ENCODE measurements at regions not wholly inside any gene's neighbourhood (a gene's known extent, or its start where the extent isn't known, plus 50 kb on each side); places are given as distances from the start of the nearest gene placed in this dataset.

GRCh38 chr12:29960122-29960521, 176.4 kb upstream of the TMTC1 start:
- no peak overlapping the region for H3K4me3 ChIP-seq
- no peaks in the 10 kb centered on the region for H3K36me3 ChIP-seq
- no peaks in the 10 kb centered on the region for H3K9me3 ChIP-seq
- TF ChIP-seq POLR2A (IDR thresholded peaks at IDR 0.05) (no peak), EP300 (IDR thresholded peaks at IDR 0.05) (no peak)
- TF ChIP-seq, protein P1, sequence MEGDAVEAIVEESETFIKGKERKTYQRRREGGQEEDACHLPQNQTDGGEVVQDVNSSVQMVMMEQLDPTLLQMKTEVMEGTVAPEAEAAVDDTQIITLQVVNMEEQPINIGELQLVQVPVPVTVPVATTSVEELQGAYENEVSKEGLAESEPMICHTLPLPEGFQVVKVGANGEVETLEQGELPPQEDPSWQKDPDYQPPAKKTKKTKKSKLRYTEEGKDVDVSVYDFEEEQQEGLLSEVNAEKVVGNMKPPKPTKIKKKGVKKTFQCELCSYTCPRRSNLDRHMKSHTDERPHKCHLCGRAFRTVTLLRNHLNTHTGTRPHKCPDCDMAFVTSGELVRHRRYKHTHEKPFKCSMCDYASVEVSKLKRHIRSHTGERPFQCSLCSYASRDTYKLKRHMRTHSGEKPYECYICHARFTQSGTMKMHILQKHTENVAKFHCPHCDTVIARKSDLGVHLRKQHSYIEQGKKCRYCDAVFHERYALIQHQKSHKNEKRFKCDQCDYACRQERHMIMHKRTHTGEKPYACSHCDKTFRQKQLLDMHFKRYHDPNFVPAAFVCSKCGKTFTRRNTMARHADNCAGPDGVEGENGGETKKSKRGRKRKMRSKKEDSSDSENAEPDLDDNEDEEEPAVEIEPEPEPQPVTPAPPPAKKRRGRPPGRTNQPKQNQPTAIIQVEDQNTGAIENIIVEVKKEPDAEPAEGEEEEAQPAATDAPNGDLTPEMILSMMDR (IDR thresholded peaks at IDR 0.05) = no peak
- WGBS, 3 donors = 40 to 47% (median 41%) methylated on average over 2 of the region's 2 CpGs
- H3K4me1 ChIP-seq (ENCODE audit: insufficient read depth) = no peaks in the 10 kb centered on the region
- no peak overlapping the region for H3K27ac ChIP-seq
- no peak for DNase-seq
- intact Hi-C loops (cut with DNase I) = no loop called here
- no peaks in the 10 kb centered on the region for H3K27me3 ChIP-seq

GRCh38 chr12:29957835-29958234, 174.1 kb upstream of the TMTC1 start:
- Histone ChIP-seq H3K4me1 (ENCODE audit: insufficient read depth) (no peaks in the 10 kb centered on the region), H3K27me3 (no peaks in the 10 kb centered on the region), H3K9me3 (no peaks in the 10 kb centered on the region), H3K4me3 (no peak overlapping the region), H3K36me3 (no peaks in the 10 kb centered on the region), H3K27ac (no peak overlapping the region)
- intact Hi-C loops (cut with DNase I) = no loop called here
- DNase-seq = no peak
- 77 to 84% (median 83%) methylated on average over 2 of the region's 2 CpGs for WGBS, 3 donors
- TF ChIP-seq EP300 (IDR thresholded peaks at IDR 0.05) = no peak
- TF ChIP-seq POLR2A (IDR thresholded peaks at IDR 0.05) = no peak
- TF ChIP-seq, protein P1 (IDR thresholded peaks at IDR 0.05) = no peak

DNA sequence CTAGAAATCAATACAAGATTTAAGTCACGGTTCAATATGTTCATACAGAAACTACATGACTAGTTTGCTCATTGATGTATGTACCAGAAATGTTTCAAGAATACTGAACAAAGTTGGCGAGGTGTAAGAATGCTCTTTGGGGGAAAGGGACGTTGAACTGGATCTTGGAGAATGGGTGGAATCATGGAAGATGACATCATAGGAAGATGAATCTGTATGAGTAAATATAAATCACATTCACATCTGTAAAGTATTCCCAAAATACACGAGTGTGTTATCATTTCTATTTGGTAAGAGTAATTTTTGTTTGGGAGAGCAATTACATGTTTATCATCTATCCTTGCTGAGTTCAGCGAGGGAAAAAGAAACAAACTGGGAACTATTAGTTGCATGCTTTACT, 162.2 kb upstream of the TMTC1 start:
- Histone ChIP-seq H3K4me1 (ENCODE audit: insufficient read depth) (no peaks in the 10 kb centered on the region), H3K4me3 (no peak overlapping the region), H3K27ac (no peak overlapping the region), H3K9me3 (no peaks in the 10 kb centered on the region), H3K36me3 (no peaks in the 10 kb centered on the region), H3K27me3 (no peaks in the 10 kb centered on the region)
- intact Hi-C loops (cut with DNase I) = no loop called here
- DNase-seq = no peak
- TF ChIP-seq POLR2A (IDR thresholded peaks at IDR 0.05) (no peak), EP300 (IDR thresholded peaks at IDR 0.05) (no peak)
- TF ChIP-seq, protein P1 (IDR thresholded peaks at IDR 0.05) = no peak
- 34 to 50% (median 39%) methylated on average over 5 of the region's 5 CpGs for WGBS, 3 donors

DNA sequence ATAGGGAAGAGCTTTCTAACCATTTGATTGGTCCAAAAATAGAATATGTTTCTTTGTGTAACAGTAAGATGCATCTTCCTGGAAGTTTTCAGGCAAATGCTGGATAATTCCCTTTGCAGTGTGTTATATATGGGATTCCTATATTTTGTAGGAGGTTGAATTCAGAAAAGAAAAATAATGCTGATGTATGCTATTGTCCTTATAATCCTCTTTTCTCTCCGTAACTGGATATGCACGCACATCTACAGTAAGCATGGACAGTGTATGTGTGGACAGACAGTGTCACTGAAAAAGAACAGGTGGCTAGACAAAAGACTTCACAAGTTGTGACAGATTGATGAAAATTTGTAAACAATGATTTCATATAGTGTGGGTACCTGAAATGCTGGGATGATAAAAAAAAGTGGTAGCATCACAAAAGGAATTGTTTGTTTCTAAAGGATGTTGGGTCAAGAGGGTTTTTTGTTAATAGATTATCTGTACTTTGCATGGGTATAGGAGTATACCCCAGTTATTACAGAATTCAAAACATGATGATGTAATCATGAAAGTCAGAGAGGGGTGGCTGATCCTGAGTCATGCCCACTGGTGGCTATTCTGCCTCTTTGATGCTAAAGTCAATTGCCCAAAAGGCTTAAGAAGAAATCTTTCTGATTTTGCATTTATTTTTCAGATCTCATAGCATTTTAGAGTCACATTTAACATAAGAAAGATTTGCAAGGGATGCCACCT, 160.7 kb upstream of the TMTC1 start:
- intact Hi-C loops (cut with DNase I) = no loop called here
- WGBS, 3 donors = 90 to 97% (median 96%) methylated on average over 2 of the region's 2 CpGs
- no peaks in the 10 kb centered on the region for H3K27me3 ChIP-seq
- H3K4me1 ChIP-seq (ENCODE audit: insufficient read depth) = no peaks in the 10 kb centered on the region
- H3K9me3 ChIP-seq = no peaks in the 10 kb centered on the region
- no peak for DNase-seq
- TF ChIP-seq EP300 (IDR thresholded peaks at IDR 0.05) (no peak), POLR2A (IDR thresholded peaks at IDR 0.05) (no peak)
- TF ChIP-seq, protein P1 (IDR thresholded peaks at IDR 0.05) = no peak
- no peak overlapping the region for H3K27ac ChIP-seq
- H3K4me3 ChIP-seq = no peak overlapping the region
- no peaks in the 10 kb centered on the region for H3K36me3 ChIP-seq

Measured in ovary (tissue), 7 donors.